HG03066 (cell line): ENCODE measurements at regions not wholly inside any gene's neighbourhood (a gene's known extent, or its start where the extent isn't known, plus 50 kb on each side); places are given as distances from the start of the nearest gene placed in this dataset.
"Not testable (repeated sequence)": the region's sequence is repeated elsewhere in the genome, so short reads cannot be mapped to it uniquely, and the experiment has no call there.

ENCODE experiments used
- ATAC-seq: cut with Tn5 transposase; IDR thresholded peaks from one replicate; pipeline ENCODE4 v1.9.1; 2021; ENCODE audit warnings: low read depth; ENCODE audit not compliant: unreplicated experiment

DNA sequence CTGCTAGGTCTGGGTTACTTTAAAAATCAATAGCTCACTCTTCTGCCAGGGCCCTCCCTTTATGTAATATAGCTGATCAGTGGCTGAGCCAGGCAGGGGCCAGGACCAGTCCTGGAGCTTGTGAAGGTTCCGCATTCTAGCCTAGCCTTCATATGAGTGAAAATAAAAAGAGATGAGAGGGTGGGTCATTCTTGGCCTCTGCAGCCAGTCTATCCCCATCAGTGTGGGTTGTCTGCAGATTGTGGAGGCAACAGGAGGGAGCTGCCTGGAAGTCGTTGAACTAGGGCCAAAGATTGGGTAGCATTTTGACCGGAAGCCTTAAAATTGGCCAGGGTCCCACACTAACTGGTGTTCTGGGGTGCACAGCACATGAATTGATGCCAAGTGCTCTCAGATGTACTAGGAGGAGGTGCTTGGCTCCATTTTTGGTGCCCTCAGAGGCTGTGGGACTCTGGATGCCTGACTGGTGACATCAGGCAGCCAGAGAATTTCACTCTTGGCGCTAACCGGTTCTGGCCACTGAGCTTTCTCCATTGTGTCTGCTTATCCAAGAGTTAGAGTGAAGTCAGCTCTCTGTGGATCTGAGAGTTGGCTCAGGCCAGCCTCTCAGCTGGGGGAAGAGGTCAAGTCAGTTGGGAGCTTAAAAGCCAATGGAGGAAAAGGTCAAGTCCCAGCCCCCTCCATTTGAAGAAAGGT lies 66.5 kb upstream of the IKBKE start:
- not testable (repeated sequence) for ATAC-seq

- ATAC-seq, result not testable (repeated sequence)
Measured at GRCh38 chr1:206404309-206405027, 65.8 kb upstream of the IKBKE start.

- not testable (repeated sequence) for ATAC-seq
Measured at GRCh38 chr1:206405282-206405681, 65.0 kb upstream of the IKBKE start.

GRCh38 chr1:206408371-206409288 lies 61.6 kb upstream of the IKBKE start:
- ATAC-seq, result not testable (repeated sequence)

DNA sequence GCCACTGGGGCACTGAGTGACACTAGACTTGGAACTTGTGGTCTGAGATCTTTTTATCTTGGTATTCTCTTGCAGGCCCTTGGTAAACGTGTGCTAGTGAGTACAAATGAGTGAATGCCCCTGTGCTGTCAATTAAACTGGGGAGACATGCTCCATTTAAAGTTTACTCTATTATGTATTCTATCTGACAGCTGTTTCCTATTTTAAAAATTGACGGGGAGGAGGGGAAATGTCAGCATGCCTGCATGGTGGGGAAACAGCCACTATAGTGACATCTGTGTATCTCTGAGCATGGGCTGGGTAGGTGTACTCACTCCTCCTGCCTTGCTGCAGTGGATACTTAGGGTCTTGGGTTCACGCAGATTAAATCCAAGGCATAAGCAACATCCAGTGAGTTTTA lies 59.0 kb upstream of the IKBKE start:
- ATAC-seq, result no peak

- ATAC-seq, result no peak
Measured at GRCh38 chr1:206415942-206416341, 54.3 kb upstream of the IKBKE start.

DNA sequence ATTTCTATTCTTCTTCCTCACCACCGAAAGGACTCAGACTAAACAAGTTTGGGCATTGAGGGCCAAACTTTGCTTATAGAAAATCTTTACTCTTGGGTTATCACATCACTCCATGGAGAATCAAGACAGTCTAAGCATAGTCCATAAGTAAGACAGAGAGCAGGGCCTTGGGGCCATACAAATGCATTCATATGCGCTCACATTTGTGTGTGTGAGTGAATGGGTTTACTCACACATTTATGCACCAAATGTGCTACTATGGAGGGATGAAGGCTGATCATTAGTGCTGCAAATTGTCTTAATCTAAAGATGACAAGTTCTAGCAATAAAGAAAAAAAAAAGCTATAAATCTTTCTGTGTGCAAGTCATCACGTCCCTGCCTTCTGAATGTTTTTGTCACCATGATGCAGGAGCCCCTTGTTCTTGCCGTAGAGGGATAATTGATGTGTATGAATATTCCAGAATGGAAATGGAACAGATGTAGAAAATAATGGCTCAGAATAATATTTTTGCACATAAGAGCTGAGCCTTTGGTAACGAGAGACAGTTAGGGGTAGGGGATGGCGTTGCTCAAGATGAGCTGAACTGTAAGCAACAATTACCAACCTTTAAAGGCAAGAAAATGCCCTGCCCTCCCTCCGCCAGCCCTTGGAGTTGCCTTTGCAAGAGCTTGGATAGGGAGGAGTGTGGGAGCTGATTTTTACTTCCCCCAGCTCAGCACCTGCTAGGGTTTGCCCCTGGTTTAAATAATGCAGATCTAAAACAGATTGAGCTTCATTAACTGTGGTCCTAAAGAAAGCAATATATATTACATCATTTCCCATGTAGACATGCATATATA lies 52.3 kb upstream of the IKBKE start:
- ATAC-seq, result no peak

- ATAC-seq, result no peak
Measured at GRCh38 chr1:206419250-206419649, 51.0 kb upstream of the IKBKE start.

- no peak for ATAC-seq
Measured at GRCh38 chr1:206419783-206420182, 50.5 kb upstream of the IKBKE start.

- no peak for ATAC-seq
Measured at GRCh38 chr1:206420471-206420870, 49.8 kb upstream of the IKBKE start.
